T-cell (primary cell): ENCODE measurements at regions not wholly inside any gene's neighbourhood (a gene's known extent, or its start where the extent isn't known, plus 50 kb on each side); places are given as distances from the start of the nearest gene placed in this dataset.
"Not testable (repeated sequence)": the region's sequence is repeated elsewhere in the genome, so short reads cannot be mapped to it uniquely, and the experiment has no call there.

Experiments used
- ATAC-seq, 4 experiments: fragments of 200-7000 bp in 3 of 4; fragments of 150-1000 bp in 1 of 4; cut with Tn5 transposase; replicated peaks in 1 of 4; 1 replicate in 3 of 4; 2 replicates in 1 of 4; pipeline ENCODE4 v1.10.0; 2021; ENCODE audit warnings: moderate library complexity in 3 of 4, mild to moderate bottlenecking in 2 of 4, moderate number of reproducible peaks in 1 of 4
- CTCF ChIA-PET, 2 donors: fragments of 300-600 bp; sonication (Branson Sonifier 250); formaldehyde crosslinking; loops; one replicate each; lab custom pipeline; 2022; ENCODE audit warnings: antibody characterized with exemption in 2 of 2; lab: Charles Lee
- POLR2A ChIA-PET, 2 donors: fragments of 300-600 bp; sonication (Branson Sonifier 250); formaldehyde crosslinking; loops; one replicate each; lab custom pipeline; 2022; ENCODE audit warnings: antibody characterized with exemption in 2 of 2; lab: Charles Lee
- DNase-seq, 35 experiments: peaks; one replicate each; pipeline versions ENCODE4 v3.0.0 to v3.0.0-alpha.2; 2013 to 2023
- H3K27ac ChIP-seq: one replicate; pipeline ENCODE4 v1.5.1; 2013; ENCODE audit warnings: low read length
- H3K27me3 ChIP-seq, 2 experiments: replicated peaks in 1 of 2; 1 replicate in 1 of 2; 2 replicates in 1 of 2; pipeline versions ENCODE4 v1.6.1 to v1.7.0; 2013; ENCODE audit warnings: low read length in 1 of 2, mixed read lengths in 1 of 2; ENCODE audit not compliant: control insufficient read depth in 2 of 2, insufficient read depth in 2 of 2; ENCODE audit errors: extremely low read depth in 1 of 2
- H3K36me3 ChIP-seq, 2 donors: 1 replicate in 1 of 2; 2 replicates in 1 of 2; pipeline versions ENCODE4 v1.6.1 to v1.7.0; 2013; ENCODE audit warnings: low read length in 1 of 2; ENCODE audit not compliant: control insufficient read depth in 2 of 2, insufficient read depth in 1 of 2; ENCODE audit errors: extremely low read depth in 1 of 2
- H3K4me1 ChIP-seq, 2 experiments: 1 replicate in 1 of 2; 2 replicates in 1 of 2; pipeline versions ENCODE4 v1.6.1 to v1.7.0; 2013; ENCODE audit warnings: low read length in 2 of 2, mixed read lengths in 1 of 2; ENCODE audit not compliant: insufficient read depth in 2 of 2, control insufficient read depth in 1 of 2; ENCODE audit errors: extremely low read depth in 1 of 2
- H3K4me3 ChIP-seq, 2 donors: 1 replicate in 1 of 2; 2 replicates in 1 of 2; pipeline versions ENCODE4 v1.5.1 to v1.7.0; 2013; ENCODE audit warnings: mild to moderate bottlenecking in 2 of 2, low read length in 1 of 2, moderate library complexity in 1 of 2; ENCODE audit not compliant: control insufficient read depth in 1 of 2; ENCODE audit errors: extremely low read depth in 1 of 2
- H3K9me3 ChIP-seq: 2 replicates; pipeline ENCODE4 v1.7.0; 2013
- H3K27ac Mint-ChIP-seq, 2 donors: one replicate each; pipeline ENCODE4 v1.8.0; 2020 to 2021; ENCODE audit warnings: mild to moderate bottlenecking in 2 of 2, mixed read lengths in 2 of 2
- H3K27me3 Mint-ChIP-seq, 2 donors: one replicate each; pipeline ENCODE4 v1.8.0; 2021 to 2022; ENCODE audit warnings: mixed read lengths in 2 of 2
- H3K36me3 Mint-ChIP-seq: one replicate; pipeline ENCODE4 v1.8.0; 2021; ENCODE audit warnings: mixed read lengths
- H3K4me1 Mint-ChIP-seq, 3 donors: one replicate each; pipeline ENCODE4 v1.8.0; 2020 to 2022; ENCODE audit warnings: mixed read lengths in 3 of 3, mild to moderate bottlenecking in 1 of 3
- H3K4me3 Mint-ChIP-seq, 3 donors: one replicate each; pipeline ENCODE4 v1.8.0; 2020 to 2022; ENCODE audit warnings: mild to moderate bottlenecking in 3 of 3, mixed read lengths in 3 of 3, moderate library complexity in 3 of 3
- H3K9me3 Mint-ChIP-seq, 3 donors: one replicate each; pipeline ENCODE4 v1.8.0; 2020 to 2022; ENCODE audit warnings: mixed read lengths in 3 of 3
- WGBS: methylation state at CpG from one replicate; pipeline ENCODE4 v1.1.5; 2013; ENCODE audit warnings: missing lambda C conversion rate; ENCODE audit not compliant: insufficient coverage; 5-methylcytosine and 5-hydroxymethylcytosine counted together

DNA sequence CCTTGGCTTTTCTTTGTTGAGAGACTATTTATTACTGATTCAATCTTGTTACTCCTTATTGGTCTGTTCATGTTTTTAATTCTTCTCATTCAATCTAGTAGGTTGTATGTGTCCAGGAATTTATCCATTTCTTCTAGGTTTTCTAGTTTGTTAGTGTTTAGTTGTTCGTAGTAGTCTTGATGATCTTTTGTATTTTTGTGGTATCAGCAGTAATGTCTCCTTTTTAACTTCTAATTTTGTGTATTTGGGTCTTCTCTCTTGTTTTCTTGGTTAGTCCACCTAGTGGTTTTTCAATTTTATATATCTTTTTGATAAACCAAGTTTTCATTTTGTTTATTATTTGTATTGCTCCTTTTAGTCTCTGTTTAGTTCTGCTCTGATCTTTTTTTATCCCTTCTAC, 546.9 kb upstream of the TPK1 start:
- ChIA-PET POLR2A (no interaction called here), CTCF (no interaction called here)
- Histone ChIP-seq H3K4me3 (no peak overlapping the region), H3K9me3 (peaks cover 2% of the 10 kb centered on the region), H3K27ac (no peak overlapping the region), H3K36me3 (no peaks in the 10 kb centered on the region), H3K27me3 (no peaks in the 10 kb centered on the region), H3K4me1 (no peaks in the 10 kb centered on the region)
- WGBS: no CpG with 5 or more reads among the region's 1 CpG
- H3K27me3 Mint-ChIP-seq: no peaks in the 10 kb centered on the region
- ATAC-seq: no peak
- H3K36me3 Mint-ChIP-seq: no peaks in the 10 kb centered on the region
- H3K27ac Mint-ChIP-seq: no peak overlapping the region
- no peak for DNase-seq
- no peaks in the 10 kb centered on the region for H3K4me1 Mint-ChIP-seq
- no peak overlapping the region for H3K4me3 Mint-ChIP-seq
- H3K9me3 Mint-ChIP-seq: peaks cover 11 to 29% (median 22%) of the 10 kb centered on the region in 3 donors

DNA sequence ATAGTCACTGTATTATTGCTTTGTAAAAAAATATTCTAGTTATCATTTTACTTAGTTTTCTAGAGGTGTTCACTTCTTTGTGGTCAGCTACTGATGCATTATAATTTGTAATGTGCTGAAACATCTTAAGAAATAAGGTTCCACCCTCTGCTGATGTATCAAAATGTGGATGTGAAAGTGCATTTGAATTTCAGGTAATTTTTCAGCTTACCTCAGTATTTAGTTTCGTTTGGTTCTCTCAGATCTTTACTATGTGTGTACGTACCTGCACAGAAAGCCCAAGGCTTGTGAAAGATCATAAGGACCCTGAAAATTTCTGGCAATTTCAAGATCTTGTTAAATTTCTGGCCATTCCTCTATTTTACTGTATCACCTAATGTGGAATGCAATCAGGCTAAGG, 542.3 kb upstream of the TPK1 start:
- Histone ChIP-seq H3K27me3 (no peaks in the 10 kb centered on the region), H3K27ac (no peak overlapping the region), H3K4me3 (no peak overlapping the region), H3K4me1 (no peaks in the 10 kb centered on the region), H3K36me3 (no peaks in the 10 kb centered on the region), H3K9me3 (no peaks in the 10 kb centered on the region)
- Mint-ChIP-seq H3K9me3 (peaks cover 3 to 13% (median 7%) of the 10 kb centered on the region in 3 donors), H3K27me3 (no peaks in the 10 kb centered on the region), H3K4me1 (no peaks in the 10 kb centered on the region), H3K36me3 (no peaks in the 10 kb centered on the region), H3K27ac (no peak overlapping the region), H3K4me3 (no peak overlapping the region)
- CTCF ChIA-PET: no interaction called here
- DNase-seq: no peak
- WGBS: 59% methylated on average over 2 of the region's 2 CpGs
- POLR2A ChIA-PET: no interaction called here
- no peak for ATAC-seq

- WGBS: 94% methylated on average over 47 of the region's 47 CpGs
- no peak overlapping the region for H3K4me3 Mint-ChIP-seq
- H3K27me3 ChIP-seq: no peaks in the 10 kb centered on the region
- H3K4me1 Mint-ChIP-seq: no peaks in the 10 kb centered on the region
- ATAC-seq (no peak), DNase-seq (peak in 1 of 35 experiments; percentile 3)
- ChIA-PET CTCF (no interaction called here), POLR2A (no interaction called here)
- H3K27ac Mint-ChIP-seq: no peak overlapping the region
- no peaks in the 10 kb centered on the region for H3K36me3 Mint-ChIP-seq
- H3K9me3 Mint-ChIP-seq: peaks cover 4 to 12% (median 10%) of the 10 kb centered on the region in 3 donors
- H3K9me3 ChIP-seq: no peaks in the 10 kb centered on the region
- no peak overlapping the region for H3K27ac ChIP-seq
- no peaks in the 10 kb centered on the region for H3K4me1 ChIP-seq
- no peaks in the 10 kb centered on the region for H3K27me3 Mint-ChIP-seq
- no peak overlapping the region for H3K4me3 ChIP-seq
- no peaks in the 10 kb centered on the region for H3K36me3 ChIP-seq
These were observed 524.8 kb upstream of the TPK1 start for GRCh38 chr7:145360511-145361100.

DNA sequence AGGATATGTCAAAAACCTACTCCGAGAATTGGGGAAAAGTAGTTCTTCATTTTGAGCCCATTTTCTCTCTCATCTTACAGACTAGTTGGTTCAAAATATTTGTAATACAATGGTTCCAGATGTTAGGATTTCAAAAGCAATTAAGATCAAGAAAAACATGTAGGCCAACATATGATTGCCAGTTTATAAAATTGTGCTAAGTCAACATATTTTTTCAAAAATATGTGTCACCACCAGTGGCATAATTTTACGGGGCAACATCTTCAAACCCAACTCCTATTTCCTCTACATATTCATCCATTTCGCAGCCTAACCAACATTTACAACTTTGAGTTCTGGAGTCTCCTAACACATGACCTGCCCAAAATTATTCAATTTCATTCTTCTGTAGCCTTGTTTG, 514.5 kb upstream of the TPK1 start:
- Mint-ChIP-seq H3K27me3 (no peaks in the 10 kb centered on the region), H3K27ac (no peak overlapping the region), H3K4me1 (no peaks in the 10 kb centered on the region), H3K4me3 (no peak overlapping the region), H3K9me3 (peaks cover 0 to 18% (median 9%) of the 10 kb centered on the region in 3 donors), H3K36me3 (no peaks in the 10 kb centered on the region)
- ChIA-PET CTCF (no interaction called here), POLR2A (no interaction called here)
- Histone ChIP-seq H3K27me3 (no peaks in the 10 kb centered on the region), H3K4me3 (no peak overlapping the region), H3K9me3 (no peaks in the 10 kb centered on the region), H3K4me1 (no peaks in the 10 kb centered on the region), H3K27ac (no peak overlapping the region), H3K36me3 (no peaks in the 10 kb centered on the region)
- no peak for DNase-seq
- WGBS: 87% methylated on average over 2 of the region's 3 CpGs
- ATAC-seq: no peak

- H3K9me3 ChIP-seq, DNase-seq, H3K27me3 Mint-ChIP-seq, H3K4me3 Mint-ChIP-seq, H3K4me1 ChIP-seq, H3K36me3 ChIP-seq, H3K36me3 Mint-ChIP-seq, ATAC-seq, POLR2A ChIA-PET, CTCF ChIA-PET, H3K27me3 ChIP-seq, H3K27ac Mint-ChIP-seq, H3K4me1 Mint-ChIP-seq, H3K27ac ChIP-seq, H3K4me3 ChIP-seq: not testable (repeated sequence)
- peaks cover 0 to 18% (median 9%) of the 10 kb centered on the region in 3 donors for H3K9me3 Mint-ChIP-seq
These were observed 513.6 kb upstream of the TPK1 start for GRCh38 chr7:145349452-145349851.

DNA sequence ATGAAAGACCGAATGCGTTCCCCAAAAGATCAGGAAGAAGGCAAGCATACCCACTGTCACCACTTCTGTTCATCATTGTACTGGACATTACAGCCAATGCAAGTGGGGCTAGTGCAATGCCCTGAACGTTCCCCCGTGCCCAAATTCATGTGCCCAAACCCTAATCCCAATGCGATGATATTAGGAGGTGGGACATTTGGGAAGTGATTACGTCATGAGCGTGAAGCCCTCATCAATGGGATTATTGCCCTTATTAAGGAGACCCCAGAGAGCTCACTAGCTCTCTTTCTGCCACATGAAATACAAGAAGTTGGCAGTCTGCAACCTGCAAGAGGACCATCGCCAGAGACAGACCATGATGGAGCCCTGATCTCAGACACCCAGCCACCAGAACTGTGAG, 511.4 kb upstream of the TPK1 start:
- WGBS: 100% methylated on average over 2 of the region's 8 CpGs
- no peak overlapping the region for H3K4me3 ChIP-seq
- POLR2A ChIA-PET: no interaction called here

GRCh38 chr7:145339319-145339718, 503.5 kb upstream of the TPK1 start:
- ATAC-seq (no peak), DNase-seq (no peak)
- CTCF ChIA-PET: no interaction called here
- no peaks in the 10 kb centered on the region for H3K27me3 ChIP-seq
- 91% methylated on average over 1 of the region's 2 CpGs for WGBS
- H3K4me1 ChIP-seq: no peaks in the 10 kb centered on the region
- no peaks in the 10 kb centered on the region for H3K4me1 Mint-ChIP-seq
- no peaks in the 10 kb centered on the region for H3K27me3 Mint-ChIP-seq
- peaks cover 7 to 9% (median 8%) of the 10 kb centered on the region in 3 donors for H3K9me3 Mint-ChIP-seq
- H3K36me3 Mint-ChIP-seq: no peaks in the 10 kb centered on the region
- H3K36me3 ChIP-seq: no peaks in the 10 kb centered on the region
- H3K4me3 Mint-ChIP-seq: no peak overlapping the region
- no peaks in the 10 kb centered on the region for H3K9me3 ChIP-seq
- no peak overlapping the region for H3K4me3 ChIP-seq
- no peak overlapping the region for H3K27ac ChIP-seq
- no peak overlapping the region for H3K27ac Mint-ChIP-seq
- POLR2A ChIA-PET: no interaction called here

More for the DNA sequence above, 511.4 kb upstream of the TPK1 start:
- Mint-ChIP-seq H3K4me3 (no peak overlapping the region), H3K27ac (no peak overlapping the region), H3K4me1 (no peaks in the 10 kb centered on the region), H3K36me3 (no peaks in the 10 kb centered on the region), H3K9me3 (peaks cover 0 to 18% (median 7%) of the 10 kb centered on the region in 3 donors), H3K27me3 (no peaks in the 10 kb centered on the region)
- Histone ChIP-seq H3K4me1 (no peaks in the 10 kb centered on the region), H3K27ac (no peak overlapping the region), H3K36me3 (no peaks in the 10 kb centered on the region), H3K27me3 (no peaks in the 10 kb centered on the region), H3K9me3 (no peaks in the 10 kb centered on the region)
- ATAC-seq (no peak), DNase-seq (no peak)
- CTCF ChIA-PET: no interaction called here
